Left hindlimb (tissue), 1 donor: ENCODE measurements at regions not wholly inside any gene's neighbourhood (a gene's known extent, or its start where the extent isn't known, plus 50 kb on each side); places are given as distances from the start of the nearest gene placed in this dataset.

Source experiments
- DNase-seq: peaks from one replicate; pipeline ENCODE4 v3.0.0-alpha.2; 2018

GRCh38 chr6:44561060-44561623, 173.6 kb downstream of the CDC5L start:
- DNase-seq = peak; percentile 72

- no peak for DNase-seq
Observed at GRCh38 chr6:44561832-44562665, 174.5 kb downstream of the CDC5L start.

GRCh38 chr6:44563397-44563796, 175.9 kb downstream of the CDC5L start:
- DNase-seq = no peak

- DNase-seq = peak; percentile 66
Observed at GRCh38 chr6:44564906-44565524, 177.5 kb downstream of the CDC5L start.

GRCh38 chr6:44567406-44567805, 179.9 kb downstream of the CDC5L start:
- DNase-seq = no peak

GRCh38 chr6:44569131-44569530, 181.6 kb downstream of the CDC5L start:
- DNase-seq = no peak

- DNase-seq = peak; percentile 68
Observed at GRCh38 chr6:44569931-44570385, 182.5 kb downstream of the CDC5L start.

GRCh38 chr6:44571510-44571909, 184.0 kb downstream of the CDC5L start:
- no peak for DNase-seq

GRCh38 chr6:44572346-44572745, 184.8 kb downstream of the CDC5L start:
- DNase-seq = no peak

- DNase-seq = no peak
Observed at GRCh38 chr6:44575644-44576043, 188.1 kb downstream of the CDC5L start.

GRCh38 chr6:44576132-44576631, 188.7 kb downstream of the CDC5L start:
- no peak for DNase-seq

- DNase-seq = no peak
Observed at GRCh38 chr6:44580901-44581300, 193.4 kb downstream of the CDC5L start.

GRCh38 chr6:44582930-44583329, 195.4 kb downstream of the CDC5L start:
- DNase-seq = no peak

- DNase-seq = no peak
Observed at GRCh38 chr6:44590471-44590870, 203.0 kb downstream of the CDC5L start.

- DNase-seq = peak; percentile 43
Observed at GRCh38 chr6:44593539-44593944, 206.0 kb downstream of the CDC5L start.

- no peak for DNase-seq
Observed at GRCh38 chr6:44594481-44594880, 207.0 kb downstream of the CDC5L start.

GRCh38 chr6:44598679-44599078, 211.2 kb downstream of the CDC5L start:
- no peak for DNase-seq

- no peak for DNase-seq
Observed at GRCh38 chr6:44599672-44600071, 212.2 kb downstream of the CDC5L start.

GRCh38 chr6:44603044-44603686, 215.7 kb downstream of the CDC5L start:
- DNase-seq = no peak

- DNase-seq = no peak
Observed at GRCh38 chr6:44606504-44606903, 219.0 kb downstream of the CDC5L start.

- DNase-seq = no peak
Observed at GRCh38 chr6:44606976-44607375, 219.5 kb downstream of the CDC5L start.

- no peak for DNase-seq
Observed at GRCh38 chr6:44608175-44608574, 220.7 kb downstream of the CDC5L start.

GRCh38 chr6:44609051-44609612, 221.6 kb downstream of the CDC5L start:
- DNase-seq = no peak
